IMR-90 (cell line): ENCODE measurements at regions not wholly inside any gene's neighbourhood (a gene's known extent, or its start where the extent isn't known, plus 50 kb on each side); places are given as distances from the start of the nearest gene placed in this dataset.

Experiments used
- ATAC-seq: fragments of 200-7000 bp; cut with Tn5 transposase; 2 replicates; pipeline ENCODE4 v1.9.1; 2020; ENCODE audit warnings: low read depth, mild to moderate bottlenecking, moderate library complexity
- BruUV-seq: library from RNA; stranded (reverse); fragments of 400-500 nt; replicated peaks from 2 replicates; lab custom pipeline; 2021; lab: Mats Ljungman, UMichigan
- CTCF ChIA-PET: fragments of 300-600 bp; formaldehyde crosslinking; extraction: SDS; loops from one replicate; lab custom pipeline; 2021; ENCODE audit warnings: antibody characterized with exemption; lab: Yijun Ruan, JAX
- POLR2A ChIA-PET: fragments of 300-600 bp; sonication (Branson Sonifier 250); formaldehyde crosslinking; loops from one replicate; lab custom pipeline; 2022; ENCODE audit warnings: antibody characterized with exemption; ENCODE audit not compliant: unreplicated experiment; lab: Charles Lee
- DNase-seq: peaks from one replicate; pipeline ENCODE4 v3.0.0; 2013
- H2AFZ ChIP-seq: replicated peaks from 2 replicates; pipeline ENCODE3; 2013; ENCODE audit warnings: low read length, mild to moderate bottlenecking; ENCODE audit not compliant: poor library complexity
- H2AK5ac ChIP-seq: 2 replicates; pipeline ENCODE4 v1.6.1; 2013; ENCODE audit warnings: low read depth, low read length, inconsistent platforms
- H2AK9ac ChIP-seq: replicated peaks from 2 replicates; pipeline ENCODE3; 2013; ENCODE audit warnings: mild to moderate bottlenecking, low read depth, low read length, moderate library complexity; ENCODE audit not compliant: poor library complexity
- H2BK120ac ChIP-seq: 2 replicates; pipeline ENCODE4 v1.6.1; 2013; ENCODE audit warnings: low read depth, low read length, inconsistent platforms
- H2BK15ac ChIP-seq: 3 replicates; pipeline ENCODE4 v1.6.1; 2013; ENCODE audit warnings: low read depth, low read length, inconsistent platforms
- H2BK20ac ChIP-seq: 2 replicates; pipeline ENCODE4 v1.6.1; 2013; ENCODE audit warnings: low read depth, mild to moderate bottlenecking, inconsistent platforms, low read length, moderate library complexity
- H2BK5ac ChIP-seq: 2 replicates; pipeline ENCODE4 v1.6.1; 2013; ENCODE audit warnings: mild to moderate bottlenecking, low read depth, low read length, inconsistent platforms; ENCODE audit not compliant: poor library complexity, severe bottlenecking
- H3K14ac ChIP-seq: replicated peaks from 2 replicates; pipeline ENCODE4 v1.6.1; 2013; ENCODE audit warnings: low read depth, low read length, inconsistent platforms
- H3K18ac ChIP-seq: 2 replicates; pipeline ENCODE4 v1.6.1; 2013; ENCODE audit warnings: low read depth, low read length, control low read depth
- H3K23ac ChIP-seq: 2 replicates; pipeline ENCODE4 v1.6.1; 2013; ENCODE audit warnings: low read depth, low read length, inconsistent platforms
- H3K27ac ChIP-seq: 2 replicates; pipeline ENCODE4 v1.5.1; 2013; ENCODE audit warnings: mild to moderate bottlenecking, control low read depth, low read length; ENCODE audit not compliant: insufficient read depth
- H3K27me3 ChIP-seq: 2 replicates; pipeline ENCODE4 v1.6.1; 2013; ENCODE audit warnings: low read length; ENCODE audit not compliant: control insufficient read depth, insufficient read depth
- H3K36me3 ChIP-seq: 2 replicates; pipeline ENCODE4 v1.6.1; 2013; ENCODE audit warnings: low read length, mixed read lengths; ENCODE audit not compliant: control insufficient read depth, insufficient read depth
- H3K4ac ChIP-seq: 2 replicates; pipeline ENCODE4 v1.6.1; 2013; ENCODE audit warnings: low read depth, low read length, inconsistent platforms
- H3K4me1 ChIP-seq: 2 replicates; pipeline ENCODE4 v1.6.1; 2013; ENCODE audit warnings: low read length, mixed read lengths; ENCODE audit not compliant: control insufficient read depth, insufficient read depth
- H3K4me2 ChIP-seq: 2 replicates; pipeline ENCODE4 v1.6.1; 2013; ENCODE audit warnings: low read depth, mild to moderate bottlenecking, control low read depth, low read length, moderate library complexity
- H3K4me3 ChIP-seq: 2 replicates; pipeline ENCODE4 v1.5.1; 2013; ENCODE audit warnings: low read depth, mild to moderate bottlenecking, control low read depth, low read length, moderate library complexity; ENCODE audit not compliant: insufficient read depth
- H3K56ac ChIP-seq: 2 replicates; pipeline ENCODE4 v1.6.1; 2013; ENCODE audit warnings: low read length, inconsistent platforms; ENCODE audit not compliant: insufficient read depth; ENCODE audit errors: extremely low read depth
- H3K79me1 ChIP-seq, 2 experiments: 2 replicates each; pipeline ENCODE4 v1.6.1; 2013; ENCODE audit warnings: low read length in 2 of 2, inconsistent platforms in 1 of 2, low read depth in 1 of 2
- H3K9ac ChIP-seq: 2 replicates; pipeline ENCODE4 v1.6.1; 2013; ENCODE audit warnings: low read depth, low read length, control low read depth
- H3K9me1 ChIP-seq: 2 replicates; pipeline ENCODE4 v1.6.1; 2013; ENCODE audit warnings: low read length, inconsistent platforms; ENCODE audit not compliant: insufficient read depth
- H3K9me3 ChIP-seq: 2 replicates; pipeline ENCODE4 v1.6.1; 2013; ENCODE audit warnings: low read length; ENCODE audit not compliant: control insufficient read depth, insufficient read depth
- H4K20me1 ChIP-seq: 2 replicates; pipeline ENCODE4 v1.6.1; 2013; ENCODE audit warnings: low read length, inconsistent platforms; ENCODE audit not compliant: insufficient read depth
- H4K5ac ChIP-seq: 2 replicates; pipeline ENCODE4 v1.6.1; 2013; ENCODE audit warnings: mild to moderate bottlenecking, low read depth, low read length, control low read depth
- H4K8ac ChIP-seq, 2 experiments: 2 replicates each; pipeline ENCODE4 v1.6.1; 2013; ENCODE audit warnings: low read depth in 2 of 2, low read length in 2 of 2, control low read depth in 1 of 2, inconsistent platforms in 1 of 2
- H4K91ac ChIP-seq: 2 replicates; pipeline ENCODE4 v1.6.1; 2013; ENCODE audit warnings: low read depth, low read length, inconsistent platforms; ENCODE audit not compliant: insufficient read depth
- ELK1 ChIP-seq: fragments of 150-350 bp; IDR thresholded peaks from 2 replicates; pipeline ENCODE4 v1.6.1; 2016; ENCODE audit warnings: low read depth, mild to moderate bottlenecking, low read length, moderate library complexity, borderline replicate concordance
- FOS ChIP-seq: fragments of 150-350 bp; IDR thresholded peaks from 2 replicates; pipeline ENCODE4 v1.6.1; 2016; ENCODE audit warnings: low read depth, low read length
- MAFK ChIP-seq: IDR thresholded peaks from 2 replicates; pipeline ENCODE4 v1.6.1; 2012; ENCODE audit warnings: low read depth, low read length, improper control_type of control experiment
- MXI1 ChIP-seq: IDR thresholded peaks from 2 replicates; pipeline ENCODE4 v1.6.1; 2012; ENCODE audit warnings: low read depth, mild to moderate bottlenecking, low read length, moderate library complexity, borderline replicate concordance
- RFX5 ChIP-seq: IDR thresholded peaks from 2 replicates; pipeline ENCODE4 v1.8.0; 2012; ENCODE audit warnings: low read depth, mild to moderate bottlenecking, low read length, moderate library complexity
- WGBS, 2 experiments: methylation state at CpG; one replicate each; pipeline versions ENCODE4 v1.1.5 to v1.1.7; 2013; ENCODE audit warnings: missing lambda C conversion rate in 2 of 2; ENCODE audit not compliant: insufficient read length in 1 of 2; ENCODE audit errors: extremely low coverage in 2 of 2; 5-methylcytosine and 5-hydroxymethylcytosine counted together
- dilution Hi-C: fragments of 300-500 bp; cut with HindIII; formaldehyde crosslinking; loops from one replicate; pipeline ENCODE4 v1.14.3; 2018; ENCODE audit warnings: low sequenced_read_pairs; ENCODE audit not compliant: unreplicated experiment
- in situ Hi-C: fragments of 300-500 bp; cut with MboI; formaldehyde crosslinking; loops from 3 replicates; pipeline ENCODE4 v1.14.3; 2019; ENCODE audit warnings: low sequenced_read_pairs, inconsistent platforms, mixed read lengths
- intact Hi-C: fragments of 100-400 bp; cut with micrococcal nuclease; formaldehyde crosslinking; loops from 2 replicates; pipeline ENCODE4 v1.10.0; 2022

- Histone ChIP-seq H2AK9ac (no peak overlapping the region), H4K8ac (no peak overlapping the region), H4K91ac (no peak overlapping the region), H3K23ac (no peak overlapping the region), H2BK5ac (no peak overlapping the region), H2BK20ac (no peak overlapping the region), H3K4me3 (no peak overlapping the region), H3K9ac (no peak overlapping the region), H2AFZ (no peak overlapping the region), H3K4me1 (no peaks in the 10 kb centered on the region), H3K36me3 (no peaks in the 10 kb centered on the region), H4K5ac (no peak overlapping the region), H2BK15ac (no peak overlapping the region), H3K18ac (no peak overlapping the region), H2AK5ac (no peak overlapping the region), H3K56ac (no peak overlapping the region), H3K14ac (no peak overlapping the region), H3K9me3 (peaks cover 29% of the 10 kb centered on the region), H3K27me3 (no peaks in the 10 kb centered on the region), H2BK120ac (no peak overlapping the region), H3K27ac (no peak overlapping the region), H3K4ac (no peak overlapping the region), H4K20me1 (no peaks in the 10 kb centered on the region), H3K4me2 (no peak overlapping the region), H3K9me1 (no peaks in the 10 kb centered on the region), H3K79me1 (no peaks in the 10 kb centered on the region)
- ATAC-seq = no peak
- in situ Hi-C loops (no loop called here), dilution Hi-C loops (no loop called here), intact Hi-C loops (no loop called here)
- ChIA-PET CTCF (no interaction called here), POLR2A (no interaction called here)
- no peak for TF ChIP-seq ELK1
- TF ChIP-seq RFX5 = no peak
- peak; percentile 94 for TF ChIP-seq MAFK
- no peak for TF ChIP-seq MXI1
- TF ChIP-seq FOS = no peak
- no peak for DNase-seq
- no TSS peak for BruUV-seq
- 50% methylated on average over 2 of the region's 4 CpGs; no CpG with 5 or more reads in 1 of the 2 experiments for WGBS, 2 experiments
Observed at GRCh38 chr10:121213437-121213836, 362.3 kb downstream of the WDR11 start.
